Testis (tissue), 2 donors: ENCODE measurements at regions not wholly inside any gene's neighbourhood (a gene's known extent, or its start where the extent isn't known, plus 50 kb on each side); places are given as distances from the start of the nearest gene placed in this dataset.

Experiments used
- CTCF ChIP-seq, 3 experiments: fragments of 450-650 bp in 2 of 3; fragments of 200-600 bp in 1 of 3; sonication (generic) in 1 of 3; IDR thresholded peaks; one replicate each; pipeline ENCODE4 v1.5.1; 2016 to 2019; ENCODE audit warnings: antibody characterized with exemption in 3 of 3, mild to moderate bottlenecking in 2 of 3, moderate library complexity in 1 of 3
- POLR2A ChIP-seq: fragments of 450-650 bp; IDR thresholded peaks from one replicate; pipeline ENCODE4 v1.6.1; 2017; ENCODE audit warnings: antibody characterized with exemption, mild to moderate bottlenecking, moderate library complexity

GRCh38 chr17:15175356-15175755 lies 89.8 kb downstream of the PMP22 start:
- no peak for TF ChIP-seq POLR2A
- no peak for TF ChIP-seq CTCF (IDR thresholded peaks at IDR 0.05)
